HG03442 (cell line): ENCODE measurements at regions not wholly inside any gene's neighbourhood (a gene's known extent, or its start where the extent isn't known, plus 50 kb on each side); places are given as distances from the start of the nearest gene placed in this dataset.
"Not testable (repeated sequence)": the region's sequence is repeated elsewhere in the genome, so short reads cannot be mapped to it uniquely, and the experiment has no call there.

Experiments used
- ATAC-seq: cut with Tn5 transposase; IDR thresholded peaks from one replicate; pipeline ENCODE4 v1.9.1; 2021; ENCODE audit warnings: mild to moderate bottlenecking, moderate library complexity; ENCODE audit not compliant: unreplicated experiment

GRCh38 chr7:97373736-97374135 lies 256.2 kb downstream of the SDHAF3 start:
- ATAC-seq, result no peak

DNA sequence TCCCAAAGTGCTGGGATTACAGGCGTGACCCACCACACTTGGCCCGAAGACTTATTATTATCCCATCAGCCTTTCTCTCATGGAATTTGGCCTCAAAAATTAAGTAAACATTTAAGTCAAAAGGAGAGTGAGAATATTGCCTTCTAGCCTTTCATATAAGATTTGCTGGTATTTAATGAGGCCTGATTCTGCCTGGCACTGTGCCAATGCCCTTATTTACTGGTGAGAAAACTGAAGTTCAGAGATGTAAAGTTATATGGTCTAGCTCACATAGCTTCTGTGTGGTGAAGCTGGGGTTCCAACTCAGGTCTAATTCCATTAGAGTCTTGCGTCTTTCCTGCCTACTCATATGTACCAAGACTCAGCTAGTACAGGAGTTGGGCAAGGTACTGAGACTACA lies 260.2 kb downstream of the SDHAF3 start:
- ATAC-seq, result no peak

DNA sequence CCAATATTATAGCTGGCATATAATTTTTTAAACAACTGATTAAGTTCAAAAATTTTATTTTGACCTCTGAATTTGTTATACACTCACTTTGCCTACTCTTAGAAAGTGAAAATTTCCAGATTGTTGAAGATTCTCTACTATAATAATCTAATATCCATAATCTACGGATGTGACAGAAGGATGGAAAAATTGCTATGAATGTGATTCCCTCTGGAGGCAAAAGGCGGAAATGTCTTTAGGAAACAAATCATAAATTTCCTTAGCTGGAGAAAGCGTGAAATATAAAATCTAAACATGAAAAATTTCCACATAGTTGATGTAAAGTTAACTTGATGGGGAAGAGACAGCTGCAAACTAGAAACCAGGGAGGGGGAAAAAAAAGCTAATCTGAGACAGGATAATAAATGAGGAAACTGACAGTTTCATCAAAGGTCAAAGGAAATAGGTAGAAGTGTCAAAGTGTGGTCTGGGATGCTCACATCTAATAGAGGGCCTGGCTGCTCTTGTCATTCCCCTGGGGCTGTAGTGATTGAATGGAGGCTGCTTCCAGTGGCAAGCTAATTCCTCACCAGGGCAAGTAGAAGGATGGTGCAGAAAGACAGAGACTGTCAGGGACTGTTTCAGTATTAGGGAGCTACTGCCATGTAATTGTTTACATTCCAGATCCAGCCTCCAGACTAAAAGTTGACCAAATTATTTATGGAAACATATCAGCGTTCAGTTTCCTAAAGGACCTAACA lies 264.5 kb downstream of the SDHAF3 start:
- ATAC-seq, result no peak

- no peak for ATAC-seq
Observed at GRCh38 chr7:97390052-97390451, 272.6 kb downstream of the SDHAF3 start.

- no peak for ATAC-seq
Observed at GRCh38 chr7:97390915-97391593, 273.6 kb downstream of the SDHAF3 start.

DNA sequence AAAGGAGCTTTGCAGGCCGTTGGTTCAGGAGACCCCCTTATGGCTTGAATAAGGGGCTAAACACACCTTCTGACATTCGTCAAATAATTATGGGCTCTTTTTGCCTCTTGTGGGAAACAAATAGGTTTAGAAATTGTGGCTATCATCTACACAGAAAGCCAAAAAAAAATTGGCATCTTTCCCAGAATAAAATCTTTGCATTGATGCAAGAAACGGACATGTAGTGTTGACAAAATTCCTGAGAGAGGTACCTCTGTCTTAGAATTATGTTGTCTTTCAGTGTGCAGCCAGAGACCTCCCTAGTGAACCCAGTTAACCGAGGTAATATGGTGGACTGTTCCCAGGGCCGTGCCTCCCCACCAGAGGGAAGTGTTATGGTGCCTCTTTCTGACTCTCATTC lies 283.9 kb downstream of the SDHAF3 start:
- no peak for ATAC-seq

DNA sequence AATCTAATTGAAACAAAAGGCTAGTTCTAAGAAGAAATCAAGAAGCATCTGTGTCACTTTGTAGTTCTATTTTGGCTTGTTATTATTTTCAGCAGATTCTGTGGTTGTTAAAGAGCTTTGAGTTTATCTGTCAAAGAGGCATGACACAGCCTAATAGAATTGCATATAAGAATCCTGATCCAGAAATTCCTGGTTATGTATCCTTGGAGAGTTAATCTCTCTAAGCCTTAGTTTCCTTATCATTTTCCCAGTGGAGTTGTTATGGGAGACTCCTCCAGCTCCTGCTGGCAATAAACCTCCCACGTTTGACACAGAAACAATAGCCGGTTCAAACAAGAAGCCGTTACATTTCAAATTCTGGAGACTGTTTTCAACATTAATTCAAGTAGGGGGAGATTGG lies 288.3 kb downstream of the SDHAF3 start:
- ATAC-seq, result no peak

DNA sequence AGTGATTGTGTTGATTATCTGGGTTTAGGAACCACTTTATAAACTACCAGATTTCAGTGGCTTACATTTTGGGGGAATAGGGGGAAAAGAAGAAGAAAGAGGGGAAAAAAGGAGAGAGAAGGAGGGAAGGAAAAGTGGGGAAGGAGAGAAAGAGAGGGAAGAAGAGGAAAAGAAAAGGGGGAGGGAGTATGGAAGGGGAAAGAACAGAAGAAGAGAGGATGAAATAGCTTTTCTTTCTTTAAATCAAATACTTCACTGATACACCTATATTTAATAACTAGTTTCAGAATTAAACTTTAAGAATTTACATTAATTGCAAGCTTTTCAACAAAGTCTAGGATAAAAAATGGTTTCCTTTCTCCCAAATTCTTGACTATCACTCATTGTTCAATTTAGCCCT lies 289.6 kb downstream of the SDHAF3 start:
- no peak for ATAC-seq

- no peak for ATAC-seq
Observed at GRCh38 chr7:97409346-97409745, 291.8 kb downstream of the SDHAF3 start.

DNA sequence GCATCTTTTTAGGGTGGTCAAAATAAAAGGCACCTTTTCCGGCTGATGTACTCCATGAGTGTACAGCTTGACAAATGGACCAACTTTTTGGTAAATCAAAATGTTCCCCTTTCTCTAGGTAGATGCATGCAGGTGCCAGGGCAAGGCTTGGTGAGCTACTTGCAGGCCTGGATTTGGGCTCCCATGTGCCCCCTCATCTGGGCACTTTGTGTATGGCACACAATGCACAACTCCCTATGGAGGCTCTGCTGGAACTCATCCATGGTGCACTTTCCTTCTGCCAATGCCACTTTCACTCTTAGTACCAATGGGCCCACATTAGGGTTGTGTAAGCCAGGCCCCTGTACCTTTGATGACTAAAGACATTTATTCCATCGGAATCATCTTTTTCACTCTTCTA lies 300.8 kb downstream of the SDHAF3 start:
- no peak for ATAC-seq

GRCh38 chr7:97419898-97420297 lies 302.4 kb downstream of the SDHAF3 start:
- no peak for ATAC-seq

- ATAC-seq, result no peak
Observed at GRCh38 chr7:97421307-97421930, 303.9 kb downstream of the SDHAF3 start.

GRCh38 chr7:97422046-97422445 lies 304.5 kb downstream of the SDHAF3 start:
- ATAC-seq, result no peak

DNA sequence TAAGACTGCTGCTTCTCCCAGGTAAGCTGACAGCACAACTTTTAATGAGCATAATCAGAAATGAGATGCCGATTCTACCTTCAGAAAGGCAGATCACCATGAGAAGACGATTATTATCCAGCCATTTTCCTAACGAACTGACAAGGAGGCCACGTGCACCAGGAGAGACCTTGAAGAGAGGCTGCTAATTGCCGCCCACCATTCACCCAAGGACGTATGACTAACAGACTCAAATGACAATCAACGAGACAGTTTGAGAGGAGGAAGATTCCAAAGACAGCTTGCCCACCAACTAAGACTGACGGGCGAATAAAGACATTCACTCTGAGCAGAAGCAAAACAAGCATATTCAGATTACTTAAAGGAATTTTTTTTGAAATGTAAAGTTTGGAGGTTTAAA lies 301.9 kb upstream of the TAC1 start:
- ATAC-seq, result no peak

DNA sequence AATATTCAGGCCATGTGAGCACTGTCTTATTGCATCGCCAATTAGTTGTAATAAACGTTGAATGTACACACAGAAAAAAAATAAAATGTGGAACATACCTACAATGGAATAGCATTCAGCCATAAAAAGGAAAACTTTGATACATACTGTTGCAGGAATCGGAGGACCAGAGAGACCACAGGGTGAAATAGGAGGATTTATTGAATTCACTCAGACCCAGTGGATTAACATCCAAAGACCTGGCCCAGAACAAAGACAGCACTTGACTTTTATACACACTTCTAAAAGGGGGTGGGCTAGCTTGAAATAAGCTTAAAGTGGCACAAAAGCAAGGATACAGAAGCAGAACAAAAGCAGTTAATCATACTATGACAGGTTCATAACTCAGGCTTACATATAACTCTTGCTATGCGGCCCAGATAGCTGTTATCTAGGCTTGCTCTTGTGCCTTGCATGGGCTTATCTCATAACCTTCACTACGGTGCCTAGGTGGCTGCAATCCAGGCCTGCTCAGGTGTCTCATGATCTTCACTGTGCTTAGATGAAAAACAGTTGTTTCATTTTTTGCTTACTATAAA lies 292.2 kb upstream of the TAC1 start:
- ATAC-seq, result no peak

- no peak for ATAC-seq
Observed at GRCh38 chr7:97446361-97446760, 285.5 kb upstream of the TAC1 start.

DNA sequence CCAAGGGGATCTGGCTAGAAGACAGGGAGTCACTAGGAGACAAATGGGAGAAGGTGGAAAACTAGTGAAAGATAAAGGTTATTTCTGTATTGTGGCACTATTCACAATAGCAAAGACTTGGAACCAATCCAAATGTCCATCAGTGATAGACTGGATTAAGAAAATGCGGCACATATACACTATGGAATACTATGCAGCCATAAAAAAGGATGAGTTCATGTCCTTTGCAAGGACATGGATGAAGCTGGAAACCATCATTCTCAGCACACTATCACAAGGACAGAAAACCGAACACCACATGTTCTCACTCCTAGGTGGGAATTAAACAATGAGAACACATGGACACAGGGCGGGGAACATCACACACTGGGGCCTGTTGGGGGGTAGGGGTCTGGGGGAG lies 282.4 kb upstream of the TAC1 start:
- ATAC-seq, result not testable (repeated sequence)

DNA sequence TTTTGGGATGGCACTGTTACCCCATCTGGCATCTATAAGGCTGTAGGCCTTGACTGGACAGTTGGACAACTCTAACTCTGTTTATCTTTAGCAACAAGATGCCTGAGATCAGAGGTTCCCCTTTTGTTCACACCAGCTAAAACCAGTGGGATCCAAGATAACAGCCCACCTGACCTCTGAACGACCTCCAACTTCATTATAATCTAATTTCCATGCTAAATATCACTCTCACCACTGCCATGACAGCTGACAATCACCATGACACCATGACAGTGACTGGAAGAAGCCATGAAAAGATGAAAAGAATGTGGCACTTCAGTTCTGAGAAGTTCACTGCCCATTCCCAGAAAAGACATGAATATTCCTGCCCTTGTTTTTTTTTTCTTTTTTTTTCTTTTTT lies 281.4 kb upstream of the TAC1 start:
- no peak for ATAC-seq

GRCh38 chr7:97454636-97455035 lies 277.2 kb upstream of the TAC1 start:
- ATAC-seq, result no peak

GRCh38 chr7:97457054-97457453 lies 274.8 kb upstream of the TAC1 start:
- ATAC-seq, result no peak

DNA sequence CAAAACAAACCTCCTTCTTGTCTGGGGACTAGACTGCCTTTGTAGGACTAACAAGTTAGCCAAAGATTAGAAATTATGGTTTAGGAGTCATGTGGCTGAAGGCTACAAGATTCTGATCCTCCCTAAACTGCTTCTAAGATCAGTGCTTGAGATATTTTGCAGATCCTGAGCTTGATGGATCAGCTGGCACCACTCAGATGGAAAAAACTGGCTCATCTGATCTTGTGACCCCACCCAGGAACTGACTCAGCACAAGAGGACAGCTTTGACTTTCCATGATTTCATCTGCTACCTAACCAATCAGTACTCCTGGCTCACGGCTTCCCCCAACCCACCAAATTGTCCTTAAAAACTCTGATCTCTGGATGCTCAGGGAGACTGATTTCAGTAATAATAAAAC lies 271.5 kb upstream of the TAC1 start:
- no peak for ATAC-seq

GRCh38 chr7:97461596-97461995 lies 270.3 kb upstream of the TAC1 start:
- no peak for ATAC-seq
